Right lobe of liver (tissue), 6 donors: ENCODE measurements at regions not wholly inside any gene's neighbourhood (a gene's known extent, or its start where the extent isn't known, plus 50 kb on each side); places are given as distances from the start of the nearest gene placed in this dataset.

ENCODE experiments used
- ATAC-seq, 4 donors: fragments of 200-7000 bp; cut with Tn5 transposase; one replicate each; pipeline ENCODE4 v1.9.1; 2020; ENCODE audit warnings: mild to moderate bottlenecking in 4 of 4, moderate library complexity in 4 of 4
- DNase-seq, 3 donors: peaks; one replicate each; pipeline ENCODE4 v3.0.0-alpha.2; 2020
- H3K27ac ChIP-seq, 3 donors: fragments of 200-600 bp; one replicate each; pipeline ENCODE4 v1.8.0; 2022
- H3K27me3 ChIP-seq, 2 donors: fragments of 200-600 bp; one replicate each; pipeline ENCODE4 v1.8.0; 2022
- H3K36me3 ChIP-seq, 4 donors: fragments of 200-600 bp; sonication (generic) in 1 of 4; one replicate each; pipeline versions ENCODE4 v1.5.1 to v1.8.0; 2017 to 2022; ENCODE audit warnings: control low read depth in 1 of 4
- H3K4me1 ChIP-seq, 4 donors: fragments of 200-600 bp; sonication (generic) in 1 of 4; one replicate each; pipeline versions ENCODE4 v1.5.1 to v1.8.0; 2017 to 2022; ENCODE audit warnings: control low read depth in 1 of 4
- H3K4me3 ChIP-seq, 3 donors: fragments of 200-600 bp; one replicate each; pipeline ENCODE4 v1.8.0; 2022
- H3K9me3 ChIP-seq, 4 donors: fragments of 200-600 bp; sonication (generic) in 1 of 4; one replicate each; pipeline versions ENCODE4 v1.5.1 to v1.8.0; 2017 to 2022; ENCODE audit warnings: control low read depth in 1 of 4
- CTCF ChIP-seq, 4 donors: fragments of 200-600 bp in 3 of 4; fragments of 450-650 bp in 1 of 4; IDR thresholded peaks; one replicate each; pipeline versions ENCODE4 v1.5.1 to v1.8.0; 2016 to 2022; ENCODE audit warnings: antibody characterized with exemption in 4 of 4, mild to moderate bottlenecking in 2 of 4
- POLR2A ChIP-seq: fragments of 450-650 bp; IDR thresholded peaks from one replicate; pipeline ENCODE4 v1.6.1; 2017; ENCODE audit warnings: antibody characterized with exemption, mild to moderate bottlenecking
- WGBS: methylation state at CpG from one replicate; pipeline ENCODE4 v1.1.6; 2018; ENCODE audit warnings: low coverage, low lambda C conversion rate; ENCODE audit not compliant: insufficient coverage; ENCODE audit errors: missing lambda C conversion rate; 5-methylcytosine and 5-hydroxymethylcytosine counted together
- intact Hi-C, 2 donors: fragments of 100-400 bp; cut with DNase I; formaldehyde crosslinking; loops; one replicate each; pipeline versions ENCODE4 v1.11.2 to v1.14.1; 2022
- donor health status: DM: no; HTN: yes; CAD: no.
- donor health status: DM: no; HTN: no; CAD: no.
- donor health status: DM: no; HTN: no; CAD: no.
- donor health status: DM: no; HTN: yes; CAD: no.
- donor health status: DM: no; HTN: yes; CAD: no.

GRCh38 chr18:78362198-78362597 lies 617.4 kb upstream of the SALL3 start:
- ATAC-seq, result no peak
- no peak for DNase-seq
- Histone ChIP-seq H3K9me3 (no peaks in the 10 kb centered on the region), H3K27me3 (no peaks in the 10 kb centered on the region), H3K27ac (no peak overlapping the region), H3K4me3 (no peak overlapping the region), H3K36me3 (no peaks in the 10 kb centered on the region), H3K4me1 (no peaks in the 10 kb centered on the region)
- no peak for TF ChIP-seq POLR2A
- TF ChIP-seq CTCF (IDR thresholded peaks at IDR 0.05), result no peak
- intact Hi-C loops, result no loop called here
- WGBS, result 75% methylated on average over 8 of the region's 15 CpGs

GRCh38 chr18:78363556-78364387 lies 615.8 kb upstream of the SALL3 start:
- intact Hi-C loops, result no loop called here
- 79% methylated on average over 31 of the region's 44 CpGs for WGBS
- H3K9me3 ChIP-seq, result no peaks in the 10 kb centered on the region
- H3K27me3 ChIP-seq, result no peaks in the 10 kb centered on the region
- TF ChIP-seq CTCF (IDR thresholded peaks at IDR 0.05) (no peak), POLR2A (no peak)
- no peak for DNase-seq
- no peaks in the 10 kb centered on the region for H3K36me3 ChIP-seq
- H3K4me1 ChIP-seq, result no peaks in the 10 kb centered on the region
- H3K4me3 ChIP-seq, result no peak overlapping the region
- ATAC-seq, result no peak
- H3K27ac ChIP-seq, result no peak overlapping the region

GRCh38 chr18:78364388-78364960 lies 615.1 kb upstream of the SALL3 start:
- no peak overlapping the region for H3K27ac ChIP-seq
- no peaks in the 10 kb centered on the region for H3K27me3 ChIP-seq
- H3K36me3 ChIP-seq, result no peaks in the 10 kb centered on the region
- H3K4me3 ChIP-seq, result no peak overlapping the region
- ATAC-seq (no peak), DNase-seq (no peak)
- 74% methylated on average over 8 of the region's 13 CpGs for WGBS
- intact Hi-C loops, result no loop called here
- H3K9me3 ChIP-seq, result no peaks in the 10 kb centered on the region
- H3K4me1 ChIP-seq, result no peaks in the 10 kb centered on the region
- no peak for TF ChIP-seq CTCF (IDR thresholded peaks at IDR 0.05)
- TF ChIP-seq POLR2A, result no peak

- ATAC-seq (no peak), DNase-seq (no peak)
- no peaks in the 10 kb centered on the region for H3K36me3 ChIP-seq
- intact Hi-C loops, result no loop called here
- no peak for TF ChIP-seq POLR2A
- no peak for TF ChIP-seq CTCF (IDR thresholded peaks at IDR 0.05)
- H3K27ac ChIP-seq, result no peak overlapping the region
- H3K4me1 ChIP-seq, result no peaks in the 10 kb centered on the region
- no peaks in the 10 kb centered on the region for H3K9me3 ChIP-seq
- H3K4me3 ChIP-seq, result no peak overlapping the region
- WGBS, result 32% methylated on average over 3 of the region's 7 CpGs
- no peaks in the 10 kb centered on the region for H3K27me3 ChIP-seq
Observed at GRCh38 chr18:78367996-78368395, 611.6 kb upstream of the SALL3 start.
